Spleen (tissue), 11 donors: ENCODE measurements at regions not wholly inside any gene's neighbourhood (a gene's known extent, or its start where the extent isn't known, plus 50 kb on each side); places are given as distances from the start of the nearest gene placed in this dataset.

Experiments
- DNase-seq: peaks from one replicate; pipeline ENCODE4 v3.0.0-alpha.2; 2020
- H3K27ac ChIP-seq, 8 donors: fragments of 200-600 bp; sonication (generic) in 7 of 8; 1 replicate in 4 of 8; 2 replicates in 4 of 8; pipeline versions ENCODE4 v1.5.0 to v1.8.0; 2016 to 2021; ENCODE audit warnings: inconsistent platforms in 4 of 8, mild to moderate bottlenecking in 4 of 8, moderate library complexity in 1 of 8
- H3K27me3 ChIP-seq, 7 donors: fragments of 200-600 bp; sonication (generic) in 6 of 7; replicated peaks in 1 of 7; 1 replicate in 4 of 7; 2 replicates in 3 of 7; pipeline versions ENCODE4 v1.5.0 to v1.8.0; 2016 to 2021; ENCODE audit warnings: inconsistent platforms in 3 of 7, mild to moderate bottlenecking in 1 of 7
- H3K36me3 ChIP-seq, 6 donors: fragments of 200-600 bp; sonication (generic) in 5 of 6; 1 replicate in 4 of 6; 2 replicates in 2 of 6; pipeline versions ENCODE4 v1.5.0 to v1.8.0; 2016 to 2021; ENCODE audit warnings: inconsistent platforms in 2 of 6
- H3K4me1 ChIP-seq, 6 donors: fragments of 200-600 bp; sonication (generic) in 5 of 6; 1 replicate in 3 of 6; 2 replicates in 3 of 6; pipeline versions ENCODE4 v1.5.0 to v1.8.0; 2016 to 2021; ENCODE audit warnings: inconsistent platforms in 3 of 6
- H3K4me3 ChIP-seq, 8 donors: fragments of 200-600 bp; sonication (generic) in 7 of 8; 1 replicate in 4 of 8; 2 replicates in 4 of 8; pipeline versions ENCODE4 v1.5.0 to v1.8.0; 2016 to 2021; ENCODE audit warnings: inconsistent platforms in 4 of 8, mild to moderate bottlenecking in 4 of 8, moderate library complexity in 2 of 8
- H3K9me3 ChIP-seq, 8 donors: fragments of 200-600 bp; sonication (generic) in 7 of 8; 1 replicate in 4 of 8; 2 replicates in 4 of 8; pipeline versions ENCODE4 v1.5.0 to v1.8.0; 2016 to 2021; ENCODE audit warnings: inconsistent platforms in 4 of 8
- POLR2A ChIP-seq, 3 donors: fragments of 450-650 bp; IDR thresholded peaks; one replicate each; pipeline ENCODE4 v1.5.1; 2017; ENCODE audit warnings: antibody characterized with exemption in 3 of 3, mild to moderate bottlenecking in 1 of 3
- POLR2AphosphoS5 ChIP-seq, 3 donors: sonication (generic); formaldehyde crosslinking; IDR thresholded peaks; one replicate each; pipeline ENCODE4 v1.5.1; 2017; ENCODE audit warnings: antibody characterized with exemption in 3 of 3
- WGBS, 5 donors: extraction: QIAGEN DNeasy Blood & Tissue Kit in 3 of 5; methylation state at CpG; one replicate each; pipeline versions ENCODE4 v1.1.5 to v1.1.7; 2013 to 2018; 5-methylcytosine and 5-hydroxymethylcytosine counted together
- intact Hi-C: fragments of 100-400 bp; cut with DNase I; formaldehyde crosslinking; loops from one replicate; pipeline ENCODE4 v1.15.0; 2023; ENCODE audit warnings: low total_unique reads
- TF ChIP-seq, protein P1 (sequence below), 11 experiments: fragments of 200-600 bp in 7 of 11; fragments of 450-650 bp in 4 of 11; sonication (generic) in 4 of 11; IDR thresholded peaks in 8 of 11; conservative IDR thresholded peaks in 3 of 11; 1 replicate in 7 of 11; 2 replicates in 4 of 11; pipeline versions ENCODE4 v1.4.0 to v1.8.0; 2016 to 2021; ENCODE audit warnings: antibody characterized with exemption in 11 of 11, inconsistent platforms in 4 of 11, mild to moderate bottlenecking in 1 of 11
- donor health status: healthy with polysubstance abuse.
- donor health status: DM: no; HTN: no; CAD: no; lungs with moderate emphysema.
- donor health status: DM: no; HTN: no; CAD: no.
- donor health status: Bipolar disorder and iron deficiency.
- donor health status: healthy.
- donor health status: DM: no; HTN: no; CAD: no.
- donor health status: DM: yes; HTN: yes; CAD: no.

DNA sequence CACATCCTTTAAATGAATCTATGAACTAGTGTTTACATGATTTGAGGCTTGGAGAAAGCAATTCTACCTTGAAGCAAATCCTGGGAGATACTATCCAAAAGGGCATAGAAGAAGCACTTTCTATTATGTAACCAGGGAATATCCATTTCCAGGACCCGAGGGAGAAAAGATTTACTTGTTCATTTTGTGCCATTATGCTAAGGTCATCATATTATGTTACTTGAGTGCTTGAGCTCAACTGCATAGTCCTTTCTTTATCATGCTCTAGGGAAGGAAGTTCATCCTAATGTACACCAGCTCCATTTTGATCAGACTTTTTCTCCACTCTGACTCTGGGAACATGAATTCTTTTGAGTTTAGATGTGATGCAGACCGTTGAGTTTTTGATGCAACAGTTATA is 188.6 kb upstream of the SNX7 start:
- TF ChIP-seq, protein P1, sequence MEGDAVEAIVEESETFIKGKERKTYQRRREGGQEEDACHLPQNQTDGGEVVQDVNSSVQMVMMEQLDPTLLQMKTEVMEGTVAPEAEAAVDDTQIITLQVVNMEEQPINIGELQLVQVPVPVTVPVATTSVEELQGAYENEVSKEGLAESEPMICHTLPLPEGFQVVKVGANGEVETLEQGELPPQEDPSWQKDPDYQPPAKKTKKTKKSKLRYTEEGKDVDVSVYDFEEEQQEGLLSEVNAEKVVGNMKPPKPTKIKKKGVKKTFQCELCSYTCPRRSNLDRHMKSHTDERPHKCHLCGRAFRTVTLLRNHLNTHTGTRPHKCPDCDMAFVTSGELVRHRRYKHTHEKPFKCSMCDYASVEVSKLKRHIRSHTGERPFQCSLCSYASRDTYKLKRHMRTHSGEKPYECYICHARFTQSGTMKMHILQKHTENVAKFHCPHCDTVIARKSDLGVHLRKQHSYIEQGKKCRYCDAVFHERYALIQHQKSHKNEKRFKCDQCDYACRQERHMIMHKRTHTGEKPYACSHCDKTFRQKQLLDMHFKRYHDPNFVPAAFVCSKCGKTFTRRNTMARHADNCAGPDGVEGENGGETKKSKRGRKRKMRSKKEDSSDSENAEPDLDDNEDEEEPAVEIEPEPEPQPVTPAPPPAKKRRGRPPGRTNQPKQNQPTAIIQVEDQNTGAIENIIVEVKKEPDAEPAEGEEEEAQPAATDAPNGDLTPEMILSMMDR (IDR thresholded peaks at IDR 0.05 in 8 of 11, conservative IDR thresholded peaks at IDR 0.05 in 3 of 11): no peak
- TF ChIP-seq POLR2A (IDR thresholded peaks at IDR 0.05) (no peak), POLR2AphosphoS5 (IDR thresholded peaks at IDR 0.05) (no peak)
- intact Hi-C loops: no loop called here
- DNase-seq: no peak
- 69 to 78% (median 76%) methylated on average over 2 of the region's 2 CpGs for WGBS, 5 donors
- Histone ChIP-seq H3K27me3 (no peaks in the 10 kb centered on the region), H3K9me3 (no peaks in the 10 kb centered on the region), H3K4me1 (no peaks in the 10 kb centered on the region), H3K4me3 (no peak overlapping the region), H3K36me3 (no peaks in the 10 kb centered on the region), H3K27ac (no peak overlapping the region)

DNA sequence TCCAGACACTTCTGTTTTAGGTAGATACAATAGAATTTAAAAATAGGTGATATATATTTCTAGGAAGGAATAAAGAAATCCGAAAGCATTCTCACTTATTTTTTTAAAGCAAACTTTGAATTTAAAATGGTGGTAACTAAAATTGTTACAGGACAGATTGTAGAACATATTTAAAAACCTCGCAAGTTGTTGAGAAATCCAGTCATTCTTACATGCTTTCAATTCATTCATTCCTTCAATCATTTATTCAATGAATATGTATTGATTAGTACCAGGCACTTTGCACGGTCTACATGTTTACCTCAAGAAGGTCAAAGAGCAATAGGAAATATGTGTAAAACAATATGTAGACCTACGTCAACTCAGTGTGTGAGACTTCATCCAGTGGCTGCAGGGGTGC is 189.9 kb upstream of the SNX7 start:
- no peak for TF ChIP-seq POLR2AphosphoS5 (IDR thresholded peaks at IDR 0.05)
- TF ChIP-seq, protein P1 (IDR thresholded peaks at IDR 0.05 in 8 of 11, conservative IDR thresholded peaks at IDR 0.05 in 3 of 11): no peak
- TF ChIP-seq POLR2A (IDR thresholded peaks at IDR 0.05): no peak
- intact Hi-C loops: no loop called here
- no peaks in the 10 kb centered on the region for H3K36me3 ChIP-seq
- H3K4me1 ChIP-seq: no peaks in the 10 kb centered on the region
- DNase-seq: no peak
- H3K27ac ChIP-seq: no peak overlapping the region
- no peaks in the 10 kb centered on the region for H3K9me3 ChIP-seq
- H3K4me3 ChIP-seq: no peak overlapping the region
- WGBS, 5 donors: 78 to 86% (median 85%) methylated on average over 4 of the region's 4 CpGs
- H3K27me3 ChIP-seq: no peaks in the 10 kb centered on the region

DNA sequence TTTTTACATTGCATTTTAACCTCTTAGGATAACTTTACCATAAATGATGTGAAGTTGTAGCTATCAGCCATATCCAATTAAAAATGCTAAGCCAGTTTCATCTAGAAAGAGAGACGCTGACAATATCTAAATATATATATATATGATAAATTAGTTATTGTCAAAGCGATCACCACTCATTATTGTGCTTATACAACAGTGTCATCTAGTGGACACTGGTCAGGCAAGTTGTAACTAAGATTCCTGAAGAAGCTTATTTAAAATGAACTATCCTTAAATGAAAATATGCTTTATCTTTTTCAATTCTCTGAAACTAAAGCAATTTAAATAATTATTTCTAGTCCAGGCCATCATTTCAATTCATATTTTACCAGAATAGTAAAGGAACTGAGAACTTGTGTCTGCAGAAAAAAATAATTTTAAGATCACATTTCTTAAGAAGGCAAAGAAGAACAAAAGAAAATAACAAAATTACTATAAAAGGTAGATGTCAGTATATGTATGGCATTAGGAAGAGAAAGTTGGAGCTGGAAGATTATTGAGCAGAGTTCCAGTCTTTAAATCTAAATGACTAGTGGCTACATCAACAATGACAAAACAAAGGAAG is 193.3 kb upstream of the SNX7 start:
- intact Hi-C loops: loop anchor here (10.0 kb wide), 1 partner anchor 413 kb away; no protein-coding TSS in a partner anchor
- no peaks in the 10 kb centered on the region for H3K4me1 ChIP-seq
- WGBS, 5 donors: 7 to 11% (median 9%) methylated on average over 2 of the region's 2 CpGs
- no peaks in the 10 kb centered on the region for H3K27me3 ChIP-seq
- no peaks in the 10 kb centered on the region for H3K9me3 ChIP-seq
- DNase-seq: no peak
- no peaks in the 10 kb centered on the region for H3K36me3 ChIP-seq
- H3K27ac ChIP-seq: no peak overlapping the region
- H3K4me3 ChIP-seq: no peak overlapping the region
- TF ChIP-seq, protein P1 (IDR thresholded peaks at IDR 0.05 in 8 of 11, conservative IDR thresholded peaks at IDR 0.05 in 3 of 11): peak in 8 of 11 experiments; percentile 16 to 60 (median 50)
- no peak for TF ChIP-seq POLR2AphosphoS5 (IDR thresholded peaks at IDR 0.05)

DNA sequence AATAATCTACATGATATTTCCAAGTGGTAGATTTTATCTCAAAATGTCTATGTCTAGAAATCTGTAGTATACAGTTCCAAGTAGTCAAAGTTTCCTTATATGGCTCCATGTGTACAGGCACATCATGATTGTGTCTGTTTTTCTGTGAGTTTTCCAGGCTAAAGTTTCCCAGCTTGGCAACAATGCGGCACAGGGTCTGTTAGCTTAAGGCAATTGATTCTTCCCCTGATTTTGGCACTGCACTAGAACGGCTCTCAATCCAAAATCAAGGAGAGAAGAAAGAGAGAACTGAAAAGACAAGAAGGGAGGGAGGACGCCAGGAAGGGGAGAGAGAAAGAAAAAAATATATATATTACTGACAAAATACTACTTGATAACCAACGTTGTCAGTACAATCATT is 193.9 kb upstream of the SNX7 start:
- DNase-seq: no peak
- no peaks in the 10 kb centered on the region for H3K4me1 ChIP-seq
- WGBS, 5 donors: 49 to 75% (median 60%) methylated on average over 4 of the region's 4 CpGs

More for the DNA sequence above, 193.9 kb upstream of the SNX7 start:
- no peaks in the 10 kb centered on the region for H3K9me3 ChIP-seq
- no peaks in the 10 kb centered on the region for H3K27me3 ChIP-seq
- TF ChIP-seq, protein P1 (IDR thresholded peaks at IDR 0.05 in 8 of 11, conservative IDR thresholded peaks at IDR 0.05 in 3 of 11): no peak
- TF ChIP-seq POLR2A (IDR thresholded peaks at IDR 0.05): no peak
- no peak for TF ChIP-seq POLR2AphosphoS5 (IDR thresholded peaks at IDR 0.05)
- no peak overlapping the region for H3K4me3 ChIP-seq
- intact Hi-C loops: loop anchor here (10.0 kb wide), 1 partner anchor 413 kb away; no protein-coding TSS in a partner anchor
- no peaks in the 10 kb centered on the region for H3K36me3 ChIP-seq
- no peak overlapping the region for H3K27ac ChIP-seq
